ENCODE measurements at regions not wholly inside any gene's neighbourhood (a gene's known extent, or its start where the extent isn't known, plus 50 kb on each side); places are given as distances from the start of the nearest gene placed in this dataset.
"Not testable (repeated sequence)": the region's sequence is repeated elsewhere in the genome, so short reads cannot be mapped to it uniquely, and the experiment has no call there.

GRCh38 chr9:2496934-2497333 is 124.7 kb upstream of the VLDLR start:
- DNase-seq (ENCODE audit: low read depth): no peak

GRCh38 chr9:2497666-2498400 is 123.8 kb upstream of the VLDLR start:
- no peak for DNase-seq (ENCODE audit: low read depth)

GRCh38 chr9:2502210-2502609 is 119.4 kb upstream of the VLDLR start:
- no peak for DNase-seq (ENCODE audit: low read depth)

GRCh38 chr9:2502760-2503159 is 118.8 kb upstream of the VLDLR start:
- no peak for DNase-seq (ENCODE audit: low read depth)

GRCh38 chr9:2506321-2506720 is 115.3 kb upstream of the VLDLR start:
- DNase-seq (ENCODE audit: low read depth): no peak

GRCh38 chr9:2523591-2523990 is 98.0 kb upstream of the VLDLR start:
- no peak for DNase-seq (ENCODE audit: low read depth)

- no peak for DNase-seq (ENCODE audit: low read depth)
Measured at GRCh38 chr9:2524601-2525000, 97.0 kb upstream of the VLDLR start.

GRCh38 chr9:2525147-2525546 is 96.4 kb upstream of the VLDLR start:
- no peak for DNase-seq (ENCODE audit: low read depth)

- no peak for DNase-seq (ENCODE audit: low read depth)
Measured at GRCh38 chr9:2526071-2526828, 95.3 kb upstream of the VLDLR start.

GRCh38 chr9:2531481-2531880 is 90.1 kb upstream of the VLDLR start:
- DNase-seq (ENCODE audit: low read depth): no peak

GRCh38 chr9:2536511-2536910 is 85.1 kb upstream of the VLDLR start:
- DNase-seq (ENCODE audit: low read depth): no peak

GRCh38 chr9:2545881-2546490 is 75.6 kb upstream of the VLDLR start:
- DNase-seq (ENCODE audit: low read depth): no peak

- DNase-seq (ENCODE audit: low read depth): not testable (repeated sequence)
Measured at GRCh38 chr9:2555899-2556600, 65.5 kb upstream of the VLDLR start.

GRCh38 chr9:2557693-2558092 is 63.9 kb upstream of the VLDLR start:
- no peak for DNase-seq (ENCODE audit: low read depth)

GRCh38 chr9:2559192-2560152 is 62.1 kb upstream of the VLDLR start:
- DNase-seq (ENCODE audit: low read depth): no peak

GRCh38 chr9:2560180-2560579 is 61.4 kb upstream of the VLDLR start:
- no peak for DNase-seq (ENCODE audit: low read depth)

- no peak for DNase-seq (ENCODE audit: low read depth)
Measured at GRCh38 chr9:2565676-2566340, 55.8 kb upstream of the VLDLR start.

- no peak for DNase-seq (ENCODE audit: low read depth)
Measured at GRCh38 chr9:2567922-2568321, 53.7 kb upstream of the VLDLR start.

- no peak for DNase-seq (ENCODE audit: low read depth)
Measured at GRCh38 chr9:2568689-2569088, 52.9 kb upstream of the VLDLR start.

GRCh38 chr9:2570615-2571479 is 50.7 kb upstream of the VLDLR start:
- DNase-seq (ENCODE audit: low read depth): peak; percentile 4
